GM21576 (cell line): ENCODE measurements at regions not wholly inside any gene's neighbourhood (a gene's known extent, or its start where the extent isn't known, plus 50 kb on each side); places are given as distances from the start of the nearest gene placed in this dataset.
"Not testable (repeated sequence)": the region's sequence is repeated elsewhere in the genome, so short reads cannot be mapped to it uniquely, and the experiment has no call there.

Experiments
- ATAC-seq: cut with Tn5 transposase; IDR thresholded peaks from one replicate; pipeline ENCODE4 v1.9.1; 2021; ENCODE audit warnings: mild to moderate bottlenecking, moderate library complexity; ENCODE audit not compliant: unreplicated experiment

GRCh38 chr6:125354649-125355048, 52.9 kb upstream of the HDDC2 start:
- ATAC-seq: no peak

DNA sequence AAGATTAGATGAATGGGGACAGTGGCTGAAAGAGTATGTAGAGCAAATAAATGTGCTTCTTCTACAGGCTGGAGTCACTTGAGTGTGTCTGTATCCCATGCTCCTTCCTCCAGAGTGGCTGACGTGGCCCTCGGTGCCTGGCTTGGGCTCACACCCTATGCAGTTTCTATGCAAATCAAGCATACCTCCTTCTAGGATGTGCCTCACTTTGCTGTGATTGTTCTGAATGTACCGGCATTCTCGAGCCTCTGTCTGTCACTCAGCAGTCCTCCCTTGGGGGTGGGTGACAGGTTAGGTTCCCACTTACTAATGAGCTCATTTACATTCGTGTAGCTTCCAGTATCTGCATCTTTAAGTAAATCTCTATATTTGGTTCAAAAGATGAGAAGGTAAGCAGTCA, 55.1 kb upstream of the HDDC2 start:
- ATAC-seq: peak; percentile 45

DNA sequence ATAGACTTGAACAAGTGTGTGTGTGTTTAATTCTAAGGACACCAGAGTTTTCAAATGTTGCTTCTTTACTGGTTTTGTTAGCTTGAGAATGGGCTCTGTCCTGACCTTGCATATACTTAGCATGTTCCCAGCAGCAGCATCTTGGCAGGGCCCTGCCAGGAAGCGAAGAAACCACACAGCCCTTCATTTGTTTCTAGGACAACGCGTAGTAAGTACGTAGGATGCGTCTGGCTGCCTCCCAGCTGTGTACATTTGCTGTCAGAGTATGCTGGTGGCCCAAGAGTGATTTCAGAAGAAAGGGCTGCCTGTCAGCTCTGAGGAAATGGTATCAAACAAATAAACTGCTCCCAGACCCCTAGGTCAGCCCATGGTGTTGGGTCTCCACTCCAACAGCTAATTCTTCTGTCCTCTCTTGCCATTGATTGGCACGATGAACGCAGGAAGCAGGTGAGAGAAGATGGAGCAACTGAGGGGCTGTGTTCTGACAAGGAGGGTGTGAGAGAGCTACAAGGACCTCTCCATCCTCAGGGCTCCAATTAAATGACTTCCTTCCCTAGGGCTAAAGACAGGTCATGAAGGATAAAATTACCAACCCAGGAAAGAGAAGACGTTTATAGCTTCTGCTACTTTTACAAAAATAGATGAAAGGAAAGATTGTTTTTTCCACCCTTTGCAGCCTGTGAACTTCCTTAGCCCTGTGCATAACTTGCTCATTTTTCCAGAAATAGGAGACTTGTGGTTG, 55.9 kb upstream of the HDDC2 start:
- ATAC-seq: peak; percentile 69

DNA sequence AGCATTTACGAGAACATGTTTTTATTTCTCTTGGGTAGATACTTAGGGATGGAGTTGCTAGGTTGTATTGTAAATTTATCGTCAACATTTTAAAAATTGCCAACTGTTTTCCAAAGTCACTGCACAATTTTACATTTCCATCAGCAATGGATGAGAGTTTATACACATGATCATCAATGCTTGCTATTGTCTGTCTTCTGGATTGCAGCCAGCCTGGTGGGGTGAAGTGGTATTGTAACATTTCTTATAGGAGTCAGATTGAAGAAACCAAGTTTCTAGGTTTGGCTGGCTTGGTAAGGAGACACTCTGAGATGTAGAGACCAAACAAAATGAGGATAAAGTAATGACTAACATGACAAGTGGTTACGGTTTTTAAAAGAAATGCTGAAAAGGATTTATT, 57.1 kb upstream of the HDDC2 start:
- ATAC-seq: no peak

DNA sequence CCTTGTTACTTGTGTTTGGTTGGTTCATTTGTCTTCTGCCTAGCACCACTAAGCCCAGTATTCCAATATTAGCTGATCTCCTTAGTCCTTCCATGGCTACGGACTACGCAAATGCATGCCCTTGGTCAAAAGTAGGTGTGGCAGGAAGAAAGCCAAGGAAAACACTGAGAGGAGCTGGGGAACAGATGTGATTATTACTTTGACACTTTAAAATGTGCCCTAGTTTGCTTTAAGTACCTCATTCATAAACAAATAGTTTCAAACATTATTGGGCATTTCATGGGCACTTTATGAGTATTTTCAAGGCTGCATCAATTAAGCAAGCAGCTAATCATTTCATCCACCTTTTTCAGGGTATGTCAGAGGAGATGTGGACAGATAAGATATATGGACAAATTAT, 60.1 kb upstream of the HDDC2 start:
- ATAC-seq: no peak

DNA sequence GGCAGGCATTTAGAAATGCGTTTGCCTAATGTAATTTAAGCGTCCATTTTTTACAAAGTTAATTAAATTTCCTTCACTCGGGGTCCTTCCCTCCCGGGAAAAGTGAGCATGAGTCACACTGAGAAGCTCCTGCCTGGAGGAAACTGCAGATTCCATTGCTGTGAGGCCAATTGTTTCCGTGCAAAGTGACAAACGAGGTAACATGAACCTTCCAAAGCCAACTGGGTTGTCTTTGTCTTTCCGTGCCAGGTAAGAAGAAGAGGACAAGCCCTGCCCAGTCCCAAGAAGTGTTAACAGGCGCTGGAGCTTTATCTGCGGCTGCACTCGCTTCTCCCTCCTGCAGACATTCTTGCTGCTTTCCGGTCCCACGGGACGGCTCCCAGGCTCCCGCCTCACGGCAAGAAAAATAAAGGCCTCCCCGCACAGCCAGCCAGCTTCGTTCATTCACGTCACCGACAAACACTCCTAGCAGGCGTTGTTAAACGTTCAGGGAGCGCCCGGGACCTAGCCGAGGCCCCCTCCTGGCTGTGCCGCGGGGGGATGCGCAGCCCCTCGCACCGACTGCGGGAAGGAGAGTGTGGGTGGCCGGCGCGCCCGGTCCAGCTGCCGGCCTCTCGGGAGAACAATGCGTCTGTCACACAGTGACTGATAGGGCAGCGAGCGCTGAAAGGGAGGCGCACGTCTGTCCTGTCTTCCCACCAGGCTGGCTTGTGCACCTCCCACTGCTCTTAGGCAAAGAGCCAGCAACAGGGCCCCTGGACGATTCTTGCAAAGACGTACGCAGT, 61.5 kb upstream of the HDDC2 start:
- no peak for ATAC-seq

DNA sequence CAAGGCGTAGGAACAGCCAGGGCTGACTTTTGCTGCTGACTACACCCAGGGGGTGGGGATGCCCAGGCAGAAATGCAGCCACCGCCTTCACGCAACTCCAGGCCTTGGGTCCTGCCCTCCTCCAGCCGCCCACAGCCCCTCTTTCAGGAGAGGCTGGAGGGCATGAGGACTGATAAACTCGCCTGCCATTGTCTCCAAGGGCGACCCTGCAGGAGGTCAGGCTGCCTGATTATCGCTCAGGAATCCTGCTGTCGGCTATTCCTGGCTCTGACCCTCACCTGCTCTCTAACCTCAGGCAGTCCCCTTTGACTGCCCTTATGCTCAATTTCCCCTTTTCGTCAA, 62.0 kb upstream of the HDDC2 start:
- ATAC-seq: no peak

DNA sequence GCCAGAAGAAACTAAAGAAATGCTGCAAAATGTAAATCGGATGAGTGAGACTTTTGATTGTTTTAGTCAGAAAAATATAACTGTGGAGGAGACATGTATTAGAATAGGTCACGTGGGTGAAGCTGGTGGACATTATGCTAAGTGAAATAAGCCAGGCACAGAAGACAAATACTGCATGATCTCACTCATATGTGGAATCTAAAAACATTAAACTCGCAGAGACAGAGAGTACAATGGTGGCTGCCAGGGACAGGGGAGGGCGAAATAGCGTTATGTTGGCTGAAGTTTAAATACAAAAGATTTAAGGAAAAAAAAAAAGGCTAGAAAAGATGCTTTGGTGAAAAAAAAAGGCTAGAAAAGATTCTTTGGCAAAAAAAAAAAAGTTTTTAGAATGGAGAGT, 63.5 kb upstream of the HDDC2 start:
- no peak for ATAC-seq

DNA sequence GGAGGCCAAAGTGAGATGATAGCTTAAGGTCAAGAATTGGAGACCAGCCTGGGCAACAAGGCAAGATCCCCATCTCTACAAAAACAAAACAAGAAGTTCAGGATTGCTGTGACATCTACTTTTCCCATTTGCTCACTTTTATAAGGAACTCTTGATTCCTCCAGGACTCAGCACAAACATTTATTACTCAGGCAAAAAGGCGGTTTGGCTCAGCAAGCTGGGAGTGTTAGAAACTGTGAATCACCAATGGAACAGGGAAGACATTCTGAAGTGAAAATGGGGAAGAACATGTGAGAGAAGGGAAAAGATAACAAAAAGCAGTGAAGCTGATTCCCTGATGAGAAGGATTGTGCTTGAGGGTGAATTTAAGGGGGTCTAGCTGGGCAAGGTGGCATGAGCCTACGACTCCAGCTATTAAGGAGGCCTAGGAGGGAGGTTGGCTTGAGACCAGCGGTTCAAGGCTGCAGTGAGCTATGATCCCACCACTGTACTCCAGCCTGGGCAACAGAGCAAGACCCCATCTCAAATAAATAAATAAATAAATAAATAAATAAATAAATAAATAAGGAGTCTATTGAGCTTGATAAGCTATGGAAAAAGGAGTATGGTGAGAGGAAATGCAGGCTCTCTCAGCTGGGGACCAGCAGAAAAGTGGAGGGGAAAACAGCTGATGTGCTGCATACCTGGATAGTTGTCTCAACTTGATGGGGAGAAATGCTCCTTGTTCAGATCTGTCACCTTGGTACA, 65.4 kb upstream of the HDDC2 start:
- no peak for ATAC-seq

DNA sequence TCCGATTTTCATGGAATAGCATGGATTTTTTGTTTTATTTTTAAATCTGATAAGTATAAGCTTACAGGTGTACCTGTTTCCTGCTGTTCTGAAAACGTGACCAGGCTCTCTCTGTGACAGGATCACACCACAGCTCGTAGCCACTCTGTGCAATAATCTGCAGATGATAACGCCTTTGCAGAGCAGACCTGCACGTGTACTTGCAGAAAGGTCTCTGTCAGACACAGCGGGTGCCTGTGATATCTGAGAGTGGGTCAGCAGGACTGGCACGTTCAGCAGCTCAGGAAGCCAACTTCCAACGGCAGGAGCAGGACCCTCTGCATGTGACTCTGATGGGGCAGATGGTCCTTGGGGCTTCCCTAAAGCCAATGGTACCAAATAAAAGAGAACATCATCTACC, 68.6 kb upstream of the HDDC2 start:
- no peak for ATAC-seq

DNA sequence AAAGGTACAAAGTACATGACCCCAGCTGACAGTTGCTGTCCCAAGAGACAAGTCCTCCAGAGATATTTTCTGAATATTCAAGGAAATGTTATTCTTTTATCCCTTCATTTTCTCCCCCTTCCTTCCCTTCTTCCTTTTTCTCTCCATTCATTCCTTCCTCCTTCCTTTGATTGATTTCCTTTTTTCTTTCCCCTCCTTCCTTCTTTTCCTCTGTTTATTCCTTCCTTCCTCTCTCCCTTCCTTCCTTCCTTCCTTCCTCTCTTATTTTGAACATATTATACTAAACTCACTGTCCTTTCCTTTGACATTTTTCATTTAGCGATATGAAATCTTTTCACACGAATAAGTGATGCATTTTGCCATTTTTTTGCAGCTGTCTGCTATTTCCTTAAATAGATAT, 73.2 kb upstream of the HDDC2 start:
- no peak for ATAC-seq

- ATAC-seq: no peak
Measured at GRCh38 chr6:125375821-125376220, 74.1 kb upstream of the HDDC2 start.

GRCh38 chr6:125377621-125378020, 75.9 kb upstream of the HDDC2 start:
- no peak for ATAC-seq

GRCh38 chr6:125379174-125379573, 77.4 kb upstream of the HDDC2 start:
- no peak for ATAC-seq

GRCh38 chr6:125380474-125380873, 78.7 kb upstream of the HDDC2 start:
- ATAC-seq: no peak

- ATAC-seq: not testable (repeated sequence)
Measured at GRCh38 chr6:125386337-125386736, 84.6 kb upstream of the HDDC2 start.

DNA sequence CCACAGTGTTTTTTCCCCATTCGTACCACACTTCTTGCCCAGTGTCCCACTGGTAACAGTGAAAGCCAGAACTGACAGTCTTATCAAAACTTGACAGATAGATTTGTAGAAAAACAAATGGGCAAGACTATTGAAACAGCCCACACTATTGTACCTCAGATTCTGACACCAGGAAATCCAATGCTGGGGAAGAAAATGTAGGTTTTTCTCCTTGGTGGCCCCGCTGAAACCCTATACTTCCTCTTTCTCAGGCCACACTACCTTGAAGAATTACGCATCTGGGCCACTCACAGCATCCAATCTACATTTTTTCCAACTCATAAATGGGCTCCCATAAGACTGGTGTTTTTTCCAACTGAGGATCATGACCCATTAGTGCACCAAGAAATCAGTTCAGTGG, 90.9 kb upstream of the HDDC2 start:
- peak; percentile 75 for ATAC-seq

GRCh38 chr6:125393449-125393858, 91.7 kb upstream of the HDDC2 start:
- ATAC-seq: peak; percentile 72

DNA sequence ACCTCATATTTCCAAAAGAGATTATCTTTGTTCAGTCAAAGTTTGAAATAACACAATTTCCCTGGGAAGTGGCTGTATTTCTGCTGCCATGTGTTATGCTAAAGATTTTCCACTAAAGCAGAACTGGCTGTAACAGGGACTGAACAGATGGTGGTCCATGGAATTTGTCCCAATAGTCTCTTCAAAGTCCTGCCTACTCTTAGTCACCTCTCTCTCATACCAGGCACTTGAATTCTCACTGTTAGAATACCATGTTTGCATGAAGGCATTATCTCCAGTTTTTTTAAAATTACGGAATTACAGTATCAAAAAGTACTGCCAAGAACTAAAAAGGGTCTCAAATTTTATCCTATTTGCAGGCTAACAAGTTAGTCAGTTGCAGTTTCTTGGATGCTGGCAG, 105.0 kb upstream of the HDDC2 start:
- no peak for ATAC-seq

- no peak for ATAC-seq
Measured at GRCh38 chr6:125414507-125414906, 112.7 kb upstream of the HDDC2 start.

GRCh38 chr6:125415913-125416312, 114.1 kb upstream of the HDDC2 start:
- ATAC-seq: no peak

DNA sequence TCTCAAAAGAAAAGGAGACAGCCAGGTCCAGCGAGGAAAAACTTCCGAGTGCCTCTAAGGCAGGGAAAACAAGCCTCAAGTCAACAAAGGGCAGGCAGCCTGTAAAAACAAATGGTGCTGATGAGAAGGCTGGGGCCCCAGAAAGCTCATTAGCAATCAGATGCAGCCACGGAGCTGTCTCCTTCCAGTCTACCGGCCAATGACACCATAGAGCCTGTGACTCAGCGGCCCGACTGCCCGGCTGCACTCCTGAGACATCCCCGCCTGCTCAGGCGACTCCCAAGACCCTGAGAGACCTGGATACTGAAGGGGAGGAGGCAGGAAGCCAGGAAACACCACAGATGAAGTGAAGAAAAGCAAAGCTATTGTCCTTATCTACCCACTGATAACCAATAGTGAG, 120.1 kb upstream of the HDDC2 start:
- no peak for ATAC-seq
